HepG2 (cell line): ENCODE measurements at regions not wholly inside any gene's neighbourhood (a gene's known extent, or its start where the extent isn't known, plus 50 kb on each side); places are given as distances from the start of the nearest gene placed in this dataset.

Experiments
- CREM ChIP-seq, 2 experiments: sonication (generic) in 1 of 2; formaldehyde crosslinking in 1 of 2; IDR thresholded peaks; 2 replicates each; pipeline versions ENCODE4 v1.4.0 to v1.6.1; 2016 to 2020; ENCODE audit warnings: antibody characterized with exemption in 1 of 2, mild to moderate bottlenecking in 1 of 2, missing genetic modification reagents in 1 of 2
- ETV5 ChIP-seq: IDR thresholded peaks from 2 replicates; pipeline ENCODE4 v1.6.1; 2018; ENCODE audit warnings: missing biosample characterization, missing genetic modification reagents, inconsistent platforms, borderline replicate concordance
- FOXA1 ChIP-seq, 2 experiments: fragments of 450-650 bp in 1 of 2; sonication (generic) in 1 of 2; formaldehyde crosslinking in 1 of 2; IDR thresholded peaks; 2 replicates each; pipeline versions ENCODE4 v1.4.0 to v1.6.1; 2016 to 2020; ENCODE audit warnings: missing genetic modification reagents in 1 of 2
- MATR3 ChIP-seq: sonication (generic); formaldehyde crosslinking; IDR thresholded peaks from 2 replicates; pipeline ENCODE4 v1.4.0; 2020; ENCODE audit warnings: missing genetic modification reagents
- MEF2D ChIP-seq: sonication (generic); formaldehyde crosslinking; IDR thresholded peaks from 2 replicates; pipeline ENCODE4 v1.5.1; 2020; ENCODE audit warnings: mild to moderate bottlenecking, missing genetic modification reagents
- NAIF1 ChIP-seq: sonication (generic); formaldehyde crosslinking; IDR thresholded peaks from 2 replicates; pipeline ENCODE4 v1.5.0; 2020; ENCODE audit warnings: mild to moderate bottlenecking, missing genetic modification reagents, borderline replicate concordance
- NCOA5 ChIP-seq: sonication (generic); formaldehyde crosslinking; IDR thresholded peaks from 2 replicates; pipeline ENCODE4 v1.4.0; 2020; ENCODE audit warnings: missing genetic modification reagents
- PAWR ChIP-seq: sonication (generic); formaldehyde crosslinking; IDR thresholded peaks from 2 replicates; pipeline ENCODE4 v1.4.0; 2020; ENCODE audit warnings: missing genetic modification reagents, mild to moderate bottlenecking, borderline replicate concordance
- PCBP2 ChIP-seq: fragments of 200-400 bp; formaldehyde crosslinking; optimal IDR thresholded peaks from 2 replicates; pipeline ENCODE3; 2018; ENCODE audit warnings: low read length, low read depth; ENCODE audit not compliant: poor library complexity, severe bottlenecking
- SIX1 ChIP-seq: sonication (generic); formaldehyde crosslinking; IDR thresholded peaks from 2 replicates; pipeline ENCODE4 v1.4.0; 2020; ENCODE audit warnings: missing genetic modification reagents, borderline replicate concordance
- U2AF2 ChIP-seq: fragments of 200-400 bp; formaldehyde crosslinking; IDR thresholded peaks from 2 replicates; pipeline ENCODE4 v1.6.1; 2017; ENCODE audit warnings: low read depth, mild to moderate bottlenecking, low read length
- ZBTB1 ChIP-seq: sonication (generic); formaldehyde crosslinking; IDR thresholded peaks from 2 replicates; pipeline ENCODE4 v1.4.0; 2020; ENCODE audit warnings: missing genetic modification reagents, borderline replicate concordance
- ZNF256 ChIP-seq: sonication (generic); formaldehyde crosslinking; conservative IDR thresholded peaks from 2 replicates; pipeline ENCODE4 v1.4.0; 2020; ENCODE audit warnings: missing genetic modification reagents
- ZNF274 ChIP-seq: sonication (generic); formaldehyde crosslinking; IDR thresholded peaks from 2 replicates; pipeline ENCODE4 v1.5.1; 2020; ENCODE audit warnings: mild to moderate bottlenecking, missing genetic modification reagents
- ZNF296 ChIP-seq: sonication (generic); formaldehyde crosslinking; conservative IDR thresholded peaks from 2 replicates; pipeline ENCODE4 v1.5.0; 2020; ENCODE audit warnings: mild to moderate bottlenecking, missing genetic modification reagents
- ZNF484 ChIP-seq: sonication (generic); formaldehyde crosslinking; IDR thresholded peaks from 2 replicates; pipeline ENCODE4 v1.5.1; 2020; ENCODE audit warnings: mild to moderate bottlenecking, low read depth, missing genetic modification reagents, borderline replicate concordance
- TF ChIP-seq, protein P1 (sequence below): IDR thresholded peaks from 2 replicates; pipeline ENCODE4 v1.6.1; 2016; ENCODE audit warnings: low read depth
- TF ChIP-seq, protein P2 (sequence below): sonication (generic); formaldehyde crosslinking; IDR thresholded peaks from 2 replicates; pipeline ENCODE4 v1.4.0; 2020; ENCODE audit warnings: missing genetic modification reagents
- TF ChIP-seq, protein P3 (sequence below): sonication (generic); formaldehyde crosslinking; IDR thresholded peaks from 2 replicates; pipeline ENCODE4 v1.5.1; 2020; ENCODE audit warnings: missing genetic modification reagents, mild to moderate bottlenecking, borderline replicate concordance
- TF ChIP-seq, protein P4 (sequence below): sonication (generic); formaldehyde crosslinking; IDR thresholded peaks from 2 replicates; pipeline ENCODE4 v1.4.0; 2020; ENCODE audit warnings: mild to moderate bottlenecking, low read depth, missing genetic modification reagents

DNA sequence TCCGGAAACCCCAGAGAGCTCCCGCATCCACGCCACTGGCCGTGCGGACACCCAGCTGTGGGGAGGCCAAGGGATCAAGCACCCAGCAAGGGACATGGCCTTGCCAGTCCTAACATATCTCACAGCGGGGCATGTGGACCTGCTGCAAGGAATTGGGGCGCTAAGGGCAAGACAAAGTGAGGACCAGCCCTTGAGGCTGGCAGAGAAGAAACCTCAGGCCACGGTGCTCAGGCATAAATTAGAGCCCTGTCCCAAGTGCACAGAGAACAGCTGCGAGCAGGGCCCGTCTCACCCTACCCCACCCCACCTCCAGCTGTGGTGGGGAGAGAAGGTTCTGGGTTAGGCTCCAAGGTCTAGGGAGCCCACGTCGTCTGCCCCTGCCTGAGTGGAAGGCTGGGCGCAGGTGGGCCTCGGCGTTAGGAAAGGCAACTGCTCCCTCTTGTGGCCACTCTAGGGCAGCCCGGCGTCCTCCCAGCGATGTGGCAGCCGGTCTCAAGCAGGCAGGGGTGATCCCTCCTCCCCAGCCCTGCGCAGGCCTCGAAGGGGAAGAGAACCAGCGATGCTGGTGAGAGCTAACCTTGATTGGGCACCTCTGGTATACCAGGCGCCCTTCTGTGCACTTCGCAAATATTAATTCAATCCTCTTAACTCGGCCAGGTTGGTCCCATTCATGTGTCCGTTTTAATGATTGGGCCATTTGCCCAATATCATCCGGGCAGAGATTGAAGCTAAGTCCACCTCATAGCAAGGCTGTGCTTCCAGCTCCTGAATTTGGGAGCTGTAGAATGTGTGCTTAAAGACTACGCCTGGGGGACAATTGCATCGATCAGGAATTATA is 235.8 kb downstream of the NFATC2 start (continued):
- TF ChIP-seq, protein P1, sequence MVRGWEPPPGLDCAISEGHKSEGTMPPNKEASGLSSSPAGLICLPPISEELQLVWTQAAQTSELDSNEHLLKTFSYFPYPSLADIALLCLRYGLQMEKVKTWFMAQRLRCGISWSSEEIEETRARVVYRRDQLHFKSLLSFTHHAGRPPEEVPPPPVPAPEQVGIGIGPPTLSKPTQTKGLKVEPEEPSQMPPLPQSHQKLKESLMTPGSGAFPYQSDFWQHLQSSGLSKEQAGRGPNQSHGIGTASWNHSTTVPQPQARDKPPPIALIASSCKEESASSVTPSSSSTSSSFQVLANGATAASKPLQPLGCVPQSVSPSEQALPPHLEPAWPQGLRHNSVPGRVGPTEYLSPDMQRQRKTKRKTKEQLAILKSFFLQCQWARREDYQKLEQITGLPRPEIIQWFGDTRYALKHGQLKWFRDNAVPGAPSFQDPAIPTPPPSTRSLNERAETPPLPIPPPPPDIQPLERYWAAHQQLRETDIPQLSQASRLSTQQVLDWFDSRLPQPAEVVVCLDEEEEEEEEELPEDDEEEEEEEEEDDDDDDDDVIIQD (CRISPR knock-in tag), result peak; percentile 36; the same call in 1 of the 2 replicates
- TF ChIP-seq NCOA5 (CRISPR knock-in tag) (no peak), ZNF296 (CRISPR knock-in tag) (no peak), FOXA1 (IDR thresholded peaks at IDR 0.05) (no peak), FOXA1 (CRISPR knock-in tag; IDR thresholded peaks at IDR 0.05) (0 out of 2 replicates have a peak, but pooled peaks have one; percentile 18), MATR3 (no peak), ETV5 (CRISPR knock-in tag) (peak; percentile 36; the same call in 1 of the 2 replicates), CREM (IDR thresholded peaks at IDR 0.05) (no peak), CREM (CRISPR knock-in tag; IDR thresholded peaks at IDR 0.05) (no peak), PCBP2 (no peak), ZNF484 (CRISPR knock-in tag) (no peak), NAIF1 (CRISPR knock-in tag) (no peak), MEF2D (CRISPR knock-in tag) (0 out of 2 replicates have a peak, but pooled peaks have one; percentile 51), ZNF256 (CRISPR knock-in tag) (no peak), ZNF274 (CRISPR knock-in tag) (peak; percentile 94; the same call in 1 of the 2 replicates), SIX1 (CRISPR knock-in tag) (no peak), PAWR (CRISPR knock-in tag) (no peak), U2AF2 (no peak), ZBTB1 (CRISPR knock-in tag) (no peak)
- TF ChIP-seq, protein P2, sequence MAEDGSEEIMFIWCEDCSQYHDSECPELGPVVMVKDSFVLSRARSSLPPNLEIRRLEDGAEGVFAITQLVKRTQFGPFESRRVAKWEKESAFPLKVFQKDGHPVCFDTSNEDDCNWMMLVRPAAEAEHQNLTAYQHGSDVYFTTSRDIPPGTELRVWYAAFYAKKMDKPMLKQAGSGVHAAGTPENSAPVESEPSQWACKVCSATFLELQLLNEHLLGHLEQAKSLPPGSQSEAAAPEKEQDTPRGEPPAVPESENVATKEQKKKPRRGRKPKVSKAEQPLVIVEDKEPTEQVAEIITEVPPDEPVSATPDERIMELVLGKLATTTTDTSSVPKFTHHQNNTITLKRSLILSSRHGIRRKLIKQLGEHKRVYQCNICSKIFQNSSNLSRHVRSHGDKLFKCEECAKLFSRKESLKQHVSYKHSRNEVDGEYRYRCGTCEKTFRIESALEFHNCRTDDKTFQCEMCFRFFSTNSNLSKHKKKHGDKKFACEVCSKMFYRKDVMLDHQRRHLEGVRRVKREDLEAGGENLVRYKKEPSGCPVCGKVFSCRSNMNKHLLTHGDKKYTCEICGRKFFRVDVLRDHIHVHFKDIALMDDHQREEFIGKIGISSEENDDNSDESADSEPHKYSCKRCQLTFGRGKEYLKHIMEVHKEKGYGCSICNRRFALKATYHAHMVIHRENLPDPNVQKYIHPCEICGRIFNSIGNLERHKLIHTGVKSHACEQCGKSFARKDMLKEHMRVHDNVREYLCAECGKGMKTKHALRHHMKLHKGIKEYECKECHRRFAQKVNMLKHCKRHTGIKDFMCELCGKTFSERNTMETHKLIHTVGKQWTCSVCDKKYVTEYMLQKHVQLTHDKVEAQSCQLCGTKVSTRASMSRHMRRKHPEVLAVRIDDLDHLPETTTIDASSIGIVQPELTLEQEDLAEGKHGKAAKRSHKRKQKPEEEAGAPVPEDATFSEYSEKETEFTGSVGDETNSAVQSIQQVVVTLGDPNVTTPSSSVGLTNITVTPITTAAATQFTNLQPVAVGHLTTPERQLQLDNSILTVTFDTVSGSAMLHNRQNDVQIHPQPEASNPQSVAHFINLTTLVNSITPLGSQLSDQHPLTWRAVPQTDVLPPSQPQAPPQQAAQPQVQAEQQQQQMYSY, result no peak
- TF ChIP-seq, protein P3, sequence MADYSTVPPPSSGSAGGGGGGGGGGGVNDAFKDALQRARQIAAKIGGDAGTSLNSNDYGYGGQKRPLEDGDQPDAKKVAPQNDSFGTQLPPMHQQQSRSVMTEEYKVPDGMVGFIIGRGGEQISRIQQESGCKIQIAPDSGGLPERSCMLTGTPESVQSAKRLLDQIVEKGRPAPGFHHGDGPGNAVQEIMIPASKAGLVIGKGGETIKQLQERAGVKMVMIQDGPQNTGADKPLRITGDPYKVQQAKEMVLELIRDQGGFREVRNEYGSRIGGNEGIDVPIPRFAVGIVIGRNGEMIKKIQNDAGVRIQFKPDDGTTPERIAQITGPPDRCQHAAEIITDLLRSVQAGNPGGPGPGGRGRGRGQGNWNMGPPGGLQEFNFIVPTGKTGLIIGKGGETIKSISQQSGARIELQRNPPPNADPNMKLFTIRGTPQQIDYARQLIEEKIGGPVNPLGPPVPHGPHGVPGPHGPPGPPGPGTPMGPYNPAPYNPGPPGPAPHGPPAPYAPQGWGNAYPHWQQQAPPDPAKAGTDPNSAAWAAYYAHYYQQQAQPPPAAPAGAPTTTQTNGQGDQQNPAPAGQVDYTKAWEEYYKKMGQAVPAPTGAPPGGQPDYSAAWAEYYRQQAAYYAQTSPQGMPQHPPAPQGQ (CRISPR knock-in tag), result no peak
- TF ChIP-seq, protein P4, sequence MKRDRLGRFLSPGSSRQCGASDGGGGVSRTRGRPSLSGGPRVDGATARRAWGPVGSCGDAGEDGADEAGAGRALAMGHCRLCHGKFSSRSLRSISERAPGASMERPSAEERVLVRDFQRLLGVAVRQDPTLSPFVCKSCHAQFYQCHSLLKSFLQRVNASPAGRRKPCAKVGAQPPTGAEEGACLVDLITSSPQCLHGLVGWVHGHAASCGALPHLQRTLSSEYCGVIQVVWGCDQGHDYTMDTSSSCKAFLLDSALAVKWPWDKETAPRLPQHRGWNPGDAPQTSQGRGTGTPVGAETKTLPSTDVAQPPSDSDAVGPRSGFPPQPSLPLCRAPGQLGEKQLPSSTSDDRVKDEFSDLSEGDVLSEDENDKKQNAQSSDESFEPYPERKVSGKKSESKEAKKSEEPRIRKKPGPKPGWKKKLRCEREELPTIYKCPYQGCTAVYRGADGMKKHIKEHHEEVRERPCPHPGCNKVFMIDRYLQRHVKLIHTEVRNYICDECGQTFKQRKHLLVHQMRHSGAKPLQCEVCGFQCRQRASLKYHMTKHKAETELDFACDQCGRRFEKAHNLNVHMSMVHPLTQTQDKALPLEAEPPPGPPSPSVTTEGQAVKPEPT (CRISPR knock-in tag), result peak; percentile 51; the same call in 1 of the 2 replicates
